Fibroblast of pulmonary artery (primary cell): ENCODE measurements at regions not wholly inside any gene's neighbourhood (a gene's known extent, or its start where the extent isn't known, plus 50 kb on each side); places are given as distances from the start of the nearest gene placed in this dataset.
"Not testable (repeated sequence)": the region's sequence is repeated elsewhere in the genome, so short reads cannot be mapped to it uniquely, and the experiment has no call there.

Experiments used
- DNase-seq: peaks from one replicate; pipeline ENCODE4 v3.0.0-alpha.2; 2010; ENCODE audit warnings: low read depth
- H3K4me3 ChIP-seq: replicated peaks from 2 replicates; pipeline ENCODE4 v1.5.1; 2011; ENCODE audit warnings: low read depth, mild to moderate bottlenecking, control low read depth, low read length, moderate library complexity
- CTCF ChIP-seq: IDR thresholded peaks from 2 replicates; pipeline ENCODE4 v1.5.1; 2011; ENCODE audit warnings: mild to moderate bottlenecking, control low read depth, low read length, inconsistent platforms; ENCODE audit errors: missing control alignments

- DNase-seq, result no peak
- no peak for TF ChIP-seq CTCF
- no peak overlapping the region for H3K4me3 ChIP-seq
Measured at GRCh38 chr12:131235871-131236271, 282.2 kb downstream of the ADGRD1 start.

DNA sequence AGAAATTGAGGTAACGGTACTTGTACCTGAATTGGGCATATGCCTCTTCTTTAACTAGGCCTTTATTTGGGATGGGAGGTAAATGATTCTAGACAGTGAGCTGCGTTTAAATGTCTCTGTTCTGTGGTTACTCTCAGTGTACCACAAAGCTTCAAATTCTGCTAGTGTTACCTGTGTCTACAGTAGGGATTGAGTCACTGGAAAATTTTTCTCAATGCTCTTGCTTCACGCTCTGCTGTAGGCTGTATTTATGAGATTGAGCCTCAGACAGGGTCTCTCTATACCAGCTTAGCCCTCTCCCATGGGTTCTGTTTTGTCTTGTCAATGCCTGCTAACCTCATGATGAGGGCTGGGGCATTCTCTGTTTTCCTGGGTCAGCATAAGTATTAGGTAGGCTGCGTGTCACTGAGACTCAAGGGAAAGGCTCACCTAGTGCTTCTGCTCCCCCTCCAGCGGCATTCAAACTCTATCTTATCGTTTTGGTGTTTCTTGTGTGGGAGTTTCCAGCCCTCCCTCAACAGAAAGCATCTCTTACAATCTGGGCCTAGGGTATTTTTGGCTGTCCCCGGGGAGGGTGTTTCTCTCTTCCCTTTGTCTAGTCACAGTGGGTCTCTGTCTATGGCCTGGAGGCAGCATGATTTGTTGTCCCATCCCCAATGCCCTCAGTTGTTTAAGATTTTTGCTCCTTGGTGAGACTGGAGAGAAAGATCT, 285.8 kb downstream of the ADGRD1 start:
- no peak for TF ChIP-seq CTCF
- no peak for DNase-seq
- H3K4me3 ChIP-seq, result no peak overlapping the region

- DNase-seq, result no peak
- TF ChIP-seq CTCF, result no peak
- H3K4me3 ChIP-seq, result no peak overlapping the region
Measured at GRCh38 chr12:131241517-131241916, 287.8 kb downstream of the ADGRD1 start.

DNA sequence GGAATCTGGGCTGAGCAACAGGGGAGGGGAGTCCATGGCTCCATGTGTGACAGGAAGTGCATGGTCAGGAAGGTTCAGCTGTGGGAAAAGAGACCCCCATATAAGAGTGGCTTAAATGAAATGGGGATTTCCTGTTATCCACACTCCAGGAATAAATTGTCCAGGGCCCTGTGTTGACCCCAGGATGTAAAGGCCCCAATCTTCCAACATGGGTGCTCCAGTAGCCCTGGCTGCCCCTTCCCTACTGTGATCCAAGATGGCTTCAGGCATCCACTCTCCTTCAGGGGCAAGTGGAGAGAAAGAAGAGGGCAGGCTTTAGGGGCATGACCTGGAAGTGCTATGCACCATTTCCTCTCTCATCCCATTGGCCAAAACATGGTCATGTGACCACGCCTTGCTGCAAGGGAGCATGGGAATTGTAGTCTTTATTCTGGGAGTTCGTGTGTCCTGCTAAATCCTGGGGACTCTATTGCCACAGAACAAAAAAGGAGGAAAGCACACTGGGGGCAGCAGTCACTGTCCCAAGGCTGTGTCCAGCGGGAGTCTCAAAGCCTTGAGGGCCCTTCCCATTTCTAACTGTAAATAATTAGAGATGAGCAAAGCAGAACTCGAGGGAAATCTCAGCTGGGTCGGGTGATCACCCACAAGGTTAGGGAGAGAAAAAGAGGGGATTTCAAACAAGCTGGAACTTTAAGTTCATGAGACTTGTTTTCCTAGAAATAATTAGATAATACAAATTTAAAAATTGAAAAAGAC, 289.2 kb downstream of the ADGRD1 start:
- H3K4me3 ChIP-seq, result no peak overlapping the region
- no peak for DNase-seq
- TF ChIP-seq CTCF, result no peak

GRCh38 chr12:131244157-131244688, 290.5 kb downstream of the ADGRD1 start:
- H3K4me3 ChIP-seq, DNase-seq: not testable (repeated sequence)

DNA sequence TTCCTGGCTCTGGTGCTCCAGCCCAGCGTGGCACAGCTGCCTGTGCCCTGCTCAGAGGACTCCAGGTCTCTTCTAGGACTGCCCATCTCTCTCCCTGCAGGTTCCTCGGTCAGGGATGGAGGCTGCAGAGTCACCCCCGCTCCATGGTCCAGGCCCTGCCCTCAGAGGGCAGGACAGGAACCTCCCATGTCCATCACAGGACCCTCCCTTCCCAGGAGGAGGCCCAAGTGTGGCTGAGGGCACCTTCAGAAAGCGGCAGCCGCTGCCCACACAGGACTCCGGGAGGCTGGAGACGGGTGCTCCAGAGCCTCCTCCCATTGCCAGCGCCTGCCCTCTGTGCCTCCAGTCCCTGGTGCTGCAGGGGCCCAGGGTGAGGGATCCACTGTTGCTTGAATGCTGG, 291.5 kb downstream of the ADGRD1 start:
- H3K4me3 ChIP-seq, DNase-seq: not testable (repeated sequence)

GRCh38 chr12:131245564-131246355, 292.1 kb downstream of the ADGRD1 start:
- DNase-seq, result no peak
- no peak for TF ChIP-seq CTCF
- no peak overlapping the region for H3K4me3 ChIP-seq

DNA sequence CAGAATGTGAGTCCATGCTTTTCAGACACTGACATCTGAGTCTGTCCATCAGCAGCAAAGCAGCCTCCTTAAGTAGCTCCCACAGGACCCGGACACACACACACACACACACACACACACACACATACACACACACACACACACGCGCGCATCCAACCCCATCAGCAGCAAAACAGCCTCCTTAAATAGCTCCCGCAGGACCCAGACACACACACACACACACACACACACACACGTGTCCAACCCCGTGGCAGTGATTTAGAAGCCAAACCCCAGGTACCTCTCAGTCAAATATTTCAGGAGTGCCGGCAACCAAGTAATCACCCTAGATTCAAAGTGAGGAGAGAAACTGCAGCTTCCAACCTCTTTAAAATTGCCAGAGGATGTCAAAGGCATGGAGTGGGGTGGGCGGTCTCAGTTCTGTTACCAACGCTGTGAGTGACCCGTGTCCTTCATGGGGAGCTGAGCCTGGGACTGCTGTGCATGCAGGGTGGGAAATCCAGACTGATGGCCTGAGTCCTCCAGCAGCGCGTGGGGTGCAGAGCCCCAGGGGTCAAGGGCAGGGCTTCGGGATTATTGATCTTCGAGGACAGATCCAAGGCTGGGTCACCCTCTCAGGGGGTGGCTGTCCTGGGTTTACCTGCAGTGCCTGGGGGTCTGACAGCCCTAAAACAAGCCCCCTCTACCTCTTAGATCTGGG, 293.5 kb downstream of the ADGRD1 start:
- DNase-seq, H3K4me3 ChIP-seq: not testable (repeated sequence)

- not testable (repeated sequence) for DNase-seq, H3K4me3 ChIP-seq
Measured at GRCh38 chr12:131247875-131248274, 294.2 kb downstream of the ADGRD1 start.
